T follicular helper cell (primary cell): ENCODE measurements at regions not wholly inside any gene's neighbourhood (a gene's known extent, or its start where the extent isn't known, plus 50 kb on each side); places are given as distances from the start of the nearest gene placed in this dataset.
"Not testable (repeated sequence)": the region's sequence is repeated elsewhere in the genome, so short reads cannot be mapped to it uniquely, and the experiment has no call there.

Experiments
- DNase-seq: peaks from one replicate; pipeline ENCODE4 v3.0.0-alpha.2; 2020; ENCODE audit warnings: low read depth

DNA sequence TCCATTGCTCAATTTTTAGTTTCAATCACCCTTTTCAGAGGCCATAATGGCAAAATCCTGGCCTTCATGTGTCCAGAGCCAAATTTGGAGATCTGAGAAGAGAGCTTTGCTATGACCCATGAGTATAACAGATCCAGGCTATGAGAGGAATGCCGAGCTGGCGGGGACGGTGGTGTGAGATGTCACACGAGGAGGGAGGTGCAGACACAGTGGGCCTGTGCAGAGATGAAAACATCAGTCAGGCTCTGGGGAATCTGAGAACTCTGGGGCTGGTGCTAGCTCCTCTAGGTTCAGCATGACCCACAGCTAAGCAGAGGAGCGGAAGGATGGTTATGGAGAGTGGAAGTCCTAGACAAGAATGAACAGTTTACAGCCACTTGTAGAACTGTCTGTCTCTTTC is 398.3 kb upstream of the ATP10A start:
- no peak for DNase-seq

GRCh38 chr15:26260517-26261133 is 397.5 kb upstream of the ATP10A start:
- DNase-seq: no peak

DNA sequence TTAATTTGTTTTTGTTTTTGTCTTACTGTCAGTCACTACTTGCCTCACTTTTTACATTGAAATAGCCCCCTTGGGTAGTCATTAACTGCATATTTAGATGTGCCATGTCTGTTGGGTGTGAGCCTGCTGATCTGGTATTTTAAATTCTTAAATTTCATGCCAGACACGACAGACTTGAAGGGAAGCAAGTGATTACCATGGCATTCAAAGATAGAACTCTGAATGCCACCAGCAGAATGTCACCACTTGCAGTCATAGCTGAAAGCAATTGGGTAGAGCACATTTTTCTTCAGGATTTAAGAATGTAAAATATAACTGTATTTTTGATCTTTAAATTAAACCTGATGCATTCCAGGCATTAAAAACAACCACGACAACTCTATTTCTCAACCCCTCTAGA is 396.5 kb upstream of the ATP10A start:
- no peak for DNase-seq

DNA sequence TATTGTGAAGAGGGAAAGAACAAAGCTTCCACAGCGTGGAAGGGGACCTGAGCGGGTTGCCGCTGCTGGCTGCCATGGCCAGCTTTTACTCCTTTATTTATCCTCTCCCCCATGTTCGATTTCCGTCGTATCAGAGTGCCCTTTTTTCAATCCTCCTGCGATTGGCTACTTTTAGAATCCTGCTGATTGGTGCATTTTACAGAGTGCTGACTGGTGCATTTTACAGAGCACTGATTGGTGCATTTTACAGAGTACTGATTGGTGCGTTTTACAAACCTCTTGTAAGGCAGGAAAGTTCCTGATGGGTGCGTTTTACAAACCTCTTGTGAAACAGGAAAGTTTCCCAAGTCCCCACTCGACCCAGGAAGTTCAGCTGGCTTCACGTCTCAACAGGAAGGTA is 381.7 kb upstream of the ATP10A start:
- DNase-seq: not testable (repeated sequence)

DNA sequence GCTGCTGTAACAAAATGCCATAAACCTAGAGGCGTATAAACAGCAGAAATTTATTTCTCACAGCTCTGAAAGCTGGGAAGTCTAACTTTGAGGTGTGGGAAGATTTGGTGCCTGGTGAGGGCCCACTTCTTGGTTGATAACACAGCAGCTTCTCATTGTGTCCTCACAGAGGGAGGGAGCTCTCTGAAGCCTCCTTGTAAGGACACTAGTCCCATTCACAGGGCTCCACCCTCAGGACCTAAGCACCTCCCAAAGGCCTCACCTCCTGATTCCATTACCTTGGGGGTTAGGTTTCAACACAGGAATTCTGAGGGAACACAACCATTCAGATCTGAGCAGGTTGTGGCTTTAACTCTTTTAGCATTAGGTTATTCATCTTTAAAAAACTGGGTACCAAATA is 380.3 kb upstream of the ATP10A start:
- DNase-seq: no peak

- no peak for DNase-seq
These were observed 379.5 kb upstream of the ATP10A start for GRCh38 chr15:26242565-26243071.

DNA sequence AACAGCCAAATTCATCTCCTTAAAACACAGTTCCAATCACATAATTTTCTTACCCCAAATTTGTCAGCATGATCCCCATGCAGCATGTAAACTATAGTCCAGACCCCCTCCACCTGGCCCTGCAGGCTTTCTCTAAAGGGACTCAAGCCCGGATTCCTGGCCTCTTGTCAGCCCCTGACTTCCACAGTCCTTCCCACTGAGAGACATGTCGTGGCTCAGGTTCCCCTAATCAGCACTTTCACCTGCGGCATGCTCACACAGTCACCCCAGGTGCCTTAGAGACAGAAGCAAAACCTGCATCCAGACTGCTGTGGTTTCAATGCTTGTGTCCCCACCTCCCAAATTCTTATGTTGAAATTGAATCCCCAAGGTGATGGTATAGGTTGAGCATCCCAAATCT is 372.7 kb upstream of the ATP10A start:
- no peak for DNase-seq

DNA sequence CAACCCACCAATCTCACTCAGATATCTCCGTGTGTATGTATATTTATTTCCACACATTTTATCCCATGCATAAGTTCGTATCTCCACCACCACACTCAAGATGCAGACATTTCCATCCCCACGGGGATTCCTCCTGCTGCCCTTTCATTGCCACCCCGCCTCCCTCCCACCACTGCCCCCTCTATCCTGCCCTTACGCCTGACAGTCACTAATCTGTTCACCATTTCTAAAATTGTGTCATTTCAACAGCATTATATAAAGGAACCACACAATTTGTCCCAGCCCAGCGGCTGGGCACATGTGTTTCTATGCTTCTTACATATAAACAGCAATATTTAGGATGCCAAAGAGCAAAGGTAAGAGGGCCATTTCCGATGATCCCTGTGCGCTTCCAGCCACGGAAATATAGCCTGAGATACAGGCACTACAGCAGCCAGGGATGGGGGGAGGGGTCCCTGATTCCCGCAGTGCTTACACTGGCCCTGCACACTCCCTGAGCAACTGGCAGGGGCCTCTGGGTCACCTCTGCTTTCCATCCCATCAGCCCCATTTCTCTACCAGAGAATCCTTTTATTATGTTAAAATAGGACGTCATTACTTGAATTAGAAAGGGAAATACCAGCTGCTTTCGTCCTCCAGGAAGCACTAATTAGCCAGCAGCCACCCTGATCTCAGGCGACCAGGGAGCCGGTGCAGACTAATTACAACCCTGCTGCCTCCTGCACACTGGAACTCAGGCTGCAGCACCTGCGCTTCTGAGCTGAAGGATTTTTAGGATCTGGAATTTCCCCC is 372.0 kb upstream of the ATP10A start:
- DNase-seq: no peak

DNA sequence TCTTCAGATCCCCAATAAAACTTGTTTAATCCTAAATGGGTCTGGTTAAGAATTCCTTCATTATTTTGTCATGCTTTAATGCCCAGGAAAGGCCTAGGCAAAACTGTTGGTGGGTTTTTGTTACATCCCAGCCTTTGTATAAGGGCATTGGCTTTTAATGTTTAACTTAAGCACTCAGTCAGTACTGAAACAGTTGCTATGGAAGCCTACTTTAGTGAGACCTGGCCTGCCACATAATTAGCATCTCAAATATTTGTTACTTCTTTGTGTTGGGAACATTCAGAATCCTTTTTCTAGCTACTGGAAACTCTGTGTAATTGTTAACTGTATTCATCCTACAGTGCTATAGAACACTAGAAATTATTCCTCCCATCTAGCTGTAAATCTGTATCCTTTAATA is 369.6 kb upstream of the ATP10A start:
- DNase-seq: no peak

DNA sequence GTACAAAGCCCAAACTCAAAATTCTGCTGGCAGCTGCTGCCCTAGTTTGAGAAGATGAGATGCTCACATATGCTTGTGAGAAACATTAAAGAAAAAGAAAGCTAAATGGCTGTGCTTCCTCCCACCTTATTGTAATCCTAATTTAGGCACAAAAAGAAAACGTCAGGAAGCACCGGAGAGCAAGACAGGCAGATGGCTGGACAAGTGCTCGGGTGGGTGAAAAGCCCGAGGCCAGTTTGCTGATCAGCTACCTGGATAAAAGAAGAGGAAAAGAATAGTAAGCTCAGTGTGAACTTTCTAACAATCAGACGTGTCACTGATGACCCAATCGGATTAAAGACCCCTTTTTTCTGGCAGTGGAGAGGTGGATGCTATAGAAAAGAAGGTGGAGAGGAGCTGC is 368.0 kb upstream of the ATP10A start:
- no peak for DNase-seq

DNA sequence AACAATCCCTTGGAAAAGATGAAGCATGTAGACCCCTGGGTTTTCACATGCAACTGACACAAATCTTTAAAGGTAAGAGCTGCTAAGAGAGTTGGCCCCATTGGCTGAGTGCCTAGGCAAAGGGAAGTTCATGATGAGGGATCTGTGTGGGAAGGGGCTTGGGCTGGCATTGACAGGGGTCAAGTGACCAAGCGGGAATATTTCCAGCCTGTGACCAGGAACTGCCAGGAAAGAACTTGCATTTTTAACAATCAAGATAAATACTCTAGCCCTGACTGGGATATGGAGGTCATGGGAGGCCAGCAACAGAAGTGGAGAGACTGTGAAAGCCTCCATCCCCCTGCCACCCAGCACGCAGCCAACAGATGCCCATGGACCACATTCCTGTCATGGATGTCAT is 361.1 kb upstream of the ATP10A start:
- DNase-seq: no peak

DNA sequence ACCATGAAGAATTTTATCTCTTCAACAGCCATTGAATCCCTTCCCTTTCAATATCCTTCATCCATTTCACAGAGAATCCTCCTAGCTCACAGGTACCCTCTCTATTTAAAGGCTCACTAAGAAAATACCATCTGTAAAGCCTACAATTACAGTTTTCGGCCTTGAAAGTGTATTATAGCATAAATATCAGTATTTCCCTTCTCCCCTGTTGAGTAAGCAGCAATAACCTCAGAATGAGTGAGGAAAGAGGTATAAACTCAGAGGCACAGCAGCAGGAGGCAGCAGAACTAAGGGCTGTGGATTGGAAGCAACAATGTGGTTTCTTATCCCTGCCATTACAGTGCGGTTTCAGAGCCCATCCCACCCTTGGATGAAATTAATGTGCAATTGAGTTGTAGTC is 360.6 kb upstream of the ATP10A start:
- DNase-seq: no peak

DNA sequence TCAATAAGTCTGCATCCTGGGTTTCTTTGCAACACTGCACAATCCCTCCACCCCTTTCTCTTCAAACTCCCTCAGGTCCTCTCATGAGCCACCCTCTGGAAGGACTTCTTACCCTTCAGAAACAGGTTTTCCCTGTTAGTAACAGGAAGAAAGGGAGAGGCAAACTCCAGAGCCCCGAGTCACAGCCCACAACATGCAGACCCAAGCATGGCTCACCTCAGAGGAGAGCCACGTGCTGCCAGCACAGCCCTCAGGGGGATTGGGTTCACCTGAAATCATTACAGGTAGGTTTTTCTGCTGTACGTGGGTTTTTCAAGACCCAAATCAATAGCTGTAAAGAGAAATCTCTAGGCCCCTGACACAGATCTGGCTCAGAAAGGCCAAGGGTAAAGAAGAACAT is 359.7 kb upstream of the ATP10A start:
- no peak for DNase-seq

DNA sequence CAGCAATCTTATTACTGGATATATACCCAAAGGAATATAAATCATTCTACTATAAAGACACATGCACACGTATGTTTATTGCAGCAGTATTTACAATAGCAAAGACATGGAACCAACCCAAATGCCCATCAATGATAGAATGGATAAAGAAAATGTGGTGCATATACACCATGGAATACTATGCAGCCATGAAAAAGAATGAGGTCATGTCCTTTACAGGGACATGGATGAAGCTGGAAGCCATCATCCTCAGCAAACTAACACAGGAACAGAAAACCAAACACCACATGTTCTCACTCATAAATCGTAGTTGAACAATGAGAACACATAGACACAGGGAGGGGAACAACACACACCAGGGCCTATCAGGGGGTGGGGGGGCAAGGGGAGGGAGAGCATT is 353.9 kb upstream of the ATP10A start:
- DNase-seq: not testable (repeated sequence)

DNA sequence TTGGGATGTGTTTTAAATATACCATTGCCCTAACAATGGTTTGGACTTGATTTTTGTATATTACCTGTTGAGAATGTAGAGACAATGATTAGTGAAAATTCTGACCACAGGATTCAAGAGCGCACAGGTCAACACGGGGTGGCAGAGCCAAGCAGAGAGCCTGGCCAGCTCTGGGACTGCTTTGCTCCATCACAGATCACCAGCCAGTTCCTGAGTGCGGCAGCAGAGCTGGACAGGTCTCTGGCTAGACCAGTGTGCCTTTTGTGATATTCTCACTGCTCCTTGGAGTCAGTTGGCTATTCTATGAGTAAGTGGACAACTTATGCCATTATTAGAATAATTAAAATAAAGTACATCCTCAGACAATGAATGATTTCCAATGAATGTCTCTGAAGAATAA is 351.2 kb upstream of the ATP10A start:
- no peak for DNase-seq

- no peak for DNase-seq
These were observed 350.3 kb upstream of the ATP10A start for GRCh38 chr15:26213427-26213826.

GRCh38 chr15:26212109-26212508 is 349.0 kb upstream of the ATP10A start:
- DNase-seq: no peak

DNA sequence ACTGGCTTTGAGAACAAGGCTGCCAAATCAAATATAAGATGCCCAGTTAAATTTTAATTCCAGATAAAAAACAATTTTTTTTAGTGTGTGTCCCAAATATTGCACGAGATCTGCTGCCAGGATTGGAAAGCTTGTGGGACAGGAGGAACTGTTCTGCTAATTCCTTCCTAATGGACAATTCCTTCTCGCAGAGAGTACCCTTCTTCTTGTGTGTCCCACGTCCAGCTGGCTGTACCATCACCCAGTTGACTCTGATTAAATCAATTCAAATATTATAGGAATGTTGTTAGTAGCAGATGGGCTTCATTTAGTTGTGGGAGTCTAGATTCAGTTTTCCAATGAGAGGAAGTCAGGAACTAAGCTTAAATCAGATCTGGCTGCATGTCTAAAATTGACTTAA is 347.9 kb upstream of the ATP10A start:
- DNase-seq: no peak

DNA sequence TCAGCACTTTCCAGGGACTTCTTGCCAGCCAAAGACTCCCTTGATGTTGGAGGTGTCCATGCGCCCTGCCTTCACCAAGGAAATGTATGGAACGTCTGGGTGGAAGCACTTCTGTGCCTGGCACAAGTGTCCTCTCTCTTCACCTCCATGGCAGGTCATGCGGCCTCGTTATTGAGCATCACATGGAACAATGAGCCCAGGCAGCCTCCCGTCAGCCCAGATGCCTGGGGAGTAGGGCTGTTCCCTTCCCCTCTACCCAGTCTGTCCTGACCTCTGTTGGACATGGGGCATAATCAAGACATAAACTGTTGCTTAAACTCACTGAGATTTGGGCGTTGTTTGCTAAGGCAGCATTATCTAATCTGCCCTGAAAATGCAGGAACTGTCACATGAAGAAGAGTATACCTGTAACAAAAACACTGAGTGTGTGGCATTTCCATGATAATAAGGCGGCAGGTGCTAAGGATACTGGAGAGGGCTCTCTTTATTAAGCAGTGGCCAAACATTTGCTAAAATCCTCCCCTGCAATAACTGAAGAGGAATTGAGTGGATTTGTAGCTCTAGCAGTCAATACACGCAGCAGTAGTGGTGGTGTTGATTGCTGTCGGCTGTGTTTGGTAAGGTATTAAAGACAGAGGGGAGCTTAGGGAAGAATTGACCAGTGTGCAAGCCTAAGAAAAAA is 338.2 kb upstream of the ATP10A start:
- DNase-seq: no peak

GRCh38 chr15:26200427-26200826 is 337.3 kb upstream of the ATP10A start:
- DNase-seq: no peak

DNA sequence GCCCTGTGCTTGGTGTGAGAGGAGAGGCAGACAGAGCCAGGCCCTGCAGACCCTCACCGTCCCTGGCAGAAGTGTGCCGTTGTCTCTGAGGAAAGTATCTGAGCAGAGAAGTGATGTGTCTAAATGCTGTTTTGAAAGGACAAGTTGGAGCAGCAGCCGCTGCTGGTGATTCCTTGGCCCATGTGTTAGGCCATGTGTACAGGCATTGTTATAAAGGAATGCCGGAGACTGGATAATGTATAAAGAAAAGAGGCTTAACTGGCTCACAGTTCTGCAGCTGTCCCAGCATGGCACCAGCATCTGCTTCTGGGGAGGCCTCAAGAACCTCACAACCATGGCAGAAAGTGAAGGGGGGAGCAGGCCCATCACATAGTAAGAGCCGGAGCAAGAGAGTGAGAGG is 334.6 kb upstream of the ATP10A start:
- DNase-seq: no peak

DNA sequence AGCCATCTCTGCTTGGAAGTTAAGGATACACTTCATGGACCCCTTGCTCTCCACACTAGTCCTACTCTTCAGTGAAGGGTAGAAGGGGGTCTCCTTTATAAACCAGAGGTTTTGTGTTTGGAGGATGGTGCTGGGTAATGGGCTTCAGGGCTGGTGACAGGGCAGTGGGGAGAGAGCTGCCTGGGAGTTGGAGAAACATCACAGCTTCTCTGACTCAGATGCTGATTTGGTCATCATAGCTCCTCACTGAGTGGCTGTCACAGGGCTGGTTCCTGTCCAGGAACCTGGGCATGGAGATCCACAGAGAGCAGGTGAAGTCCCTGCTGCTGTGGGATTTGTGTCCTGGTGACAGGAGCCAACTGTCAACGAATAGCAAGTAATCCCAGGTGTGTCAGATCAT is 333.9 kb upstream of the ATP10A start:
- DNase-seq: no peak

DNA sequence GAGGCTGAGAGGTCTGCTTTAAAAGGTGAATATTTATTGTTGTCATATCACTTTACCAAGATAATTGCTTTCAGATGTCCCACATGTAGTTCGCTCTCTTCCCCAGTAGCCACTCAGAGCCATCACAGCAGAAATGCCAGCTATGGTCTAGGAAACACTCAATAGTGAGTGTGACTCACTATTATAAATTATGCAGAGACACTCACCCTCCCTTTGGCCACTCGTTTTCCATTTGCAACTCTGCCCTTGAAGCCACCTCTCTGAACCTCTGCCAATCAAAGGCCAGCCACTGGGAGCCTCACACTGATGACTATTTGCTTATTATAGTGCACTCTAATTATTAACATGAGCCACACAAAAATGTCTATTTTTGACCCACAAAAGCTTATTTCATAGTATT is 328.1 kb upstream of the ATP10A start:
- DNase-seq: no peak
